IMR-90 (cell line): ENCODE measurements at regions not wholly inside any gene's neighbourhood (a gene's known extent, or its start where the extent isn't known, plus 50 kb on each side); places are given as distances from the start of the nearest gene placed in this dataset.

ENCODE experiments used
- ATAC-seq: fragments of 200-7000 bp; cut with Tn5 transposase; 2 replicates; pipeline ENCODE4 v1.9.1; 2020; ENCODE audit warnings: low read depth, mild to moderate bottlenecking, moderate library complexity
- BruUV-seq: library from RNA; stranded (reverse); fragments of 400-500 nt; replicated peaks from 2 replicates; lab custom pipeline; 2021; lab: Mats Ljungman, UMichigan
- CTCF ChIA-PET: fragments of 300-600 bp; formaldehyde crosslinking; extraction: SDS; loops from one replicate; lab custom pipeline; 2021; ENCODE audit warnings: antibody characterized with exemption; lab: Yijun Ruan, JAX
- POLR2A ChIA-PET: fragments of 300-600 bp; sonication (Branson Sonifier 250); formaldehyde crosslinking; loops from one replicate; lab custom pipeline; 2022; ENCODE audit warnings: antibody characterized with exemption; ENCODE audit not compliant: unreplicated experiment; lab: Charles Lee
- DNase-seq: peaks from one replicate; pipeline ENCODE4 v3.0.0; 2013
- H2AFZ ChIP-seq: replicated peaks from 2 replicates; pipeline ENCODE3; 2013; ENCODE audit warnings: low read length, mild to moderate bottlenecking; ENCODE audit not compliant: poor library complexity
- H2AK5ac ChIP-seq: 2 replicates; pipeline ENCODE4 v1.6.1; 2013; ENCODE audit warnings: low read depth, low read length, inconsistent platforms
- H2AK9ac ChIP-seq: replicated peaks from 2 replicates; pipeline ENCODE3; 2013; ENCODE audit warnings: mild to moderate bottlenecking, low read depth, low read length, moderate library complexity; ENCODE audit not compliant: poor library complexity
- H2BK120ac ChIP-seq: 2 replicates; pipeline ENCODE4 v1.6.1; 2013; ENCODE audit warnings: low read depth, low read length, inconsistent platforms
- H2BK15ac ChIP-seq: 3 replicates; pipeline ENCODE4 v1.6.1; 2013; ENCODE audit warnings: low read depth, low read length, inconsistent platforms
- H2BK20ac ChIP-seq: 2 replicates; pipeline ENCODE4 v1.6.1; 2013; ENCODE audit warnings: low read depth, mild to moderate bottlenecking, inconsistent platforms, low read length, moderate library complexity
- H2BK5ac ChIP-seq: 2 replicates; pipeline ENCODE4 v1.6.1; 2013; ENCODE audit warnings: mild to moderate bottlenecking, low read depth, low read length, inconsistent platforms; ENCODE audit not compliant: poor library complexity, severe bottlenecking
- H3K14ac ChIP-seq: replicated peaks from 2 replicates; pipeline ENCODE4 v1.6.1; 2013; ENCODE audit warnings: low read depth, low read length, inconsistent platforms
- H3K18ac ChIP-seq: 2 replicates; pipeline ENCODE4 v1.6.1; 2013; ENCODE audit warnings: low read depth, low read length, control low read depth
- H3K23ac ChIP-seq: 2 replicates; pipeline ENCODE4 v1.6.1; 2013; ENCODE audit warnings: low read depth, low read length, inconsistent platforms
- H3K27ac ChIP-seq: 2 replicates; pipeline ENCODE4 v1.5.1; 2013; ENCODE audit warnings: mild to moderate bottlenecking, control low read depth, low read length; ENCODE audit not compliant: insufficient read depth
- H3K27me3 ChIP-seq: 2 replicates; pipeline ENCODE4 v1.6.1; 2013; ENCODE audit warnings: low read length; ENCODE audit not compliant: control insufficient read depth, insufficient read depth
- H3K36me3 ChIP-seq: 2 replicates; pipeline ENCODE4 v1.6.1; 2013; ENCODE audit warnings: low read length, mixed read lengths; ENCODE audit not compliant: control insufficient read depth, insufficient read depth
- H3K4ac ChIP-seq: 2 replicates; pipeline ENCODE4 v1.6.1; 2013; ENCODE audit warnings: low read depth, low read length, inconsistent platforms
- H3K4me1 ChIP-seq: 2 replicates; pipeline ENCODE4 v1.6.1; 2013; ENCODE audit warnings: low read length, mixed read lengths; ENCODE audit not compliant: control insufficient read depth, insufficient read depth
- H3K4me2 ChIP-seq: 2 replicates; pipeline ENCODE4 v1.6.1; 2013; ENCODE audit warnings: low read depth, mild to moderate bottlenecking, control low read depth, low read length, moderate library complexity
- H3K4me3 ChIP-seq: 2 replicates; pipeline ENCODE4 v1.5.1; 2013; ENCODE audit warnings: low read depth, mild to moderate bottlenecking, control low read depth, low read length, moderate library complexity; ENCODE audit not compliant: insufficient read depth
- H3K56ac ChIP-seq: 2 replicates; pipeline ENCODE4 v1.6.1; 2013; ENCODE audit warnings: low read length, inconsistent platforms; ENCODE audit not compliant: insufficient read depth; ENCODE audit errors: extremely low read depth
- H3K79me1 ChIP-seq, 2 experiments: 2 replicates each; pipeline ENCODE4 v1.6.1; 2013; ENCODE audit warnings: low read length in 2 of 2, inconsistent platforms in 1 of 2, low read depth in 1 of 2
- H3K9ac ChIP-seq: 2 replicates; pipeline ENCODE4 v1.6.1; 2013; ENCODE audit warnings: low read depth, low read length, control low read depth
- H3K9me1 ChIP-seq: 2 replicates; pipeline ENCODE4 v1.6.1; 2013; ENCODE audit warnings: low read length, inconsistent platforms; ENCODE audit not compliant: insufficient read depth
- H3K9me3 ChIP-seq: 2 replicates; pipeline ENCODE4 v1.6.1; 2013; ENCODE audit warnings: low read length; ENCODE audit not compliant: control insufficient read depth, insufficient read depth
- H4K20me1 ChIP-seq: 2 replicates; pipeline ENCODE4 v1.6.1; 2013; ENCODE audit warnings: low read length, inconsistent platforms; ENCODE audit not compliant: insufficient read depth
- H4K5ac ChIP-seq: 2 replicates; pipeline ENCODE4 v1.6.1; 2013; ENCODE audit warnings: mild to moderate bottlenecking, low read depth, low read length, control low read depth
- H4K8ac ChIP-seq, 2 experiments: 2 replicates each; pipeline ENCODE4 v1.6.1; 2013; ENCODE audit warnings: low read depth in 2 of 2, low read length in 2 of 2, control low read depth in 1 of 2, inconsistent platforms in 1 of 2
- H4K91ac ChIP-seq: 2 replicates; pipeline ENCODE4 v1.6.1; 2013; ENCODE audit warnings: low read depth, low read length, inconsistent platforms; ENCODE audit not compliant: insufficient read depth
- BHLHE40 ChIP-seq: fragments of 150-350 bp; IDR thresholded peaks from 2 replicates; pipeline ENCODE4 v1.6.1; 2016; ENCODE audit warnings: mild to moderate bottlenecking, low read depth, low read length
- CEBPB ChIP-seq: IDR thresholded peaks from 2 replicates; pipeline ENCODE4 v1.6.1; 2012; ENCODE audit warnings: low read depth, low read length, improper control_type of control experiment
- CHD1 ChIP-seq: IDR thresholded peaks from 2 replicates; pipeline ENCODE4 v1.6.1; 2012; ENCODE audit warnings: low read depth, low read length, improper control_type of control experiment
- CTCF ChIP-seq: conservative IDR thresholded peaks from 2 replicates; pipeline ENCODE4 v1.5.1; 2012; ENCODE audit warnings: mild to moderate bottlenecking, low read depth, low read length, improper control_type of control experiment
- ELK1 ChIP-seq: fragments of 150-350 bp; IDR thresholded peaks from 2 replicates; pipeline ENCODE4 v1.6.1; 2016; ENCODE audit warnings: low read depth, mild to moderate bottlenecking, low read length, moderate library complexity, borderline replicate concordance
- FOS ChIP-seq: fragments of 150-350 bp; IDR thresholded peaks from 2 replicates; pipeline ENCODE4 v1.6.1; 2016; ENCODE audit warnings: low read depth, low read length
- MXI1 ChIP-seq: IDR thresholded peaks from 2 replicates; pipeline ENCODE4 v1.6.1; 2012; ENCODE audit warnings: low read depth, mild to moderate bottlenecking, low read length, moderate library complexity, borderline replicate concordance
- NFE2L2 ChIP-seq: fragments of 150-350 bp; IDR thresholded peaks from 2 replicates; pipeline ENCODE4 v1.6.1; 2016; ENCODE audit warnings: low read depth, mild to moderate bottlenecking, low read length
- RAD21 ChIP-seq: IDR thresholded peaks from 2 replicates; pipeline ENCODE4 v1.6.1; 2012; ENCODE audit warnings: low read length, improper control_type of control experiment
- RCOR1 ChIP-seq: IDR thresholded peaks from 2 replicates; pipeline ENCODE4 v1.6.1; 2012; ENCODE audit warnings: mild to moderate bottlenecking, low read length, improper control_type of control experiment; ENCODE audit not compliant: insufficient replicate concordance
- USF2 ChIP-seq: fragments of 150-350 bp; IDR thresholded peaks from 2 replicates; pipeline ENCODE4 v1.6.1; 2017; ENCODE audit warnings: mild to moderate bottlenecking, antibody characterized with exemption, low read length, low read depth
- WGBS, 2 experiments: methylation state at CpG; one replicate each; pipeline versions ENCODE4 v1.1.5 to v1.1.7; 2013; ENCODE audit warnings: missing lambda C conversion rate in 2 of 2; ENCODE audit not compliant: insufficient read length in 1 of 2; ENCODE audit errors: extremely low coverage in 2 of 2; 5-methylcytosine and 5-hydroxymethylcytosine counted together
- dilution Hi-C: fragments of 300-500 bp; cut with HindIII; formaldehyde crosslinking; loops from one replicate; pipeline ENCODE4 v1.14.3; 2018; ENCODE audit warnings: low sequenced_read_pairs; ENCODE audit not compliant: unreplicated experiment
- in situ Hi-C: fragments of 300-500 bp; cut with MboI; formaldehyde crosslinking; loops from 3 replicates; pipeline ENCODE4 v1.14.3; 2019; ENCODE audit warnings: low sequenced_read_pairs, inconsistent platforms, mixed read lengths
- intact Hi-C: fragments of 100-400 bp; cut with micrococcal nuclease; formaldehyde crosslinking; loops from 2 replicates; pipeline ENCODE4 v1.10.0; 2022

- H3K4ac ChIP-seq, result no peak overlapping the region
- H4K20me1 ChIP-seq, result no peaks in the 10 kb centered on the region
- no peak overlapping the region for H3K14ac ChIP-seq
- H3K4me2 ChIP-seq, result no peak overlapping the region
- no peak overlapping the region for H3K4me3 ChIP-seq
- H3K56ac ChIP-seq, result no peak overlapping the region
- H2AK9ac ChIP-seq, result no peak overlapping the region
- no peaks in the 10 kb centered on the region for H3K27me3 ChIP-seq
- H2BK20ac ChIP-seq, result no peak overlapping the region
- TF ChIP-seq USF2 (no peak), CEBPB (no peak), BHLHE40 (no peak), CHD1 (no peak), NFE2L2 (no peak), FOS (no peak), RAD21 (no peak), RCOR1 (no peak), CTCF (no peak), ELK1 (no peak), MXI1 (no peak)
- DNase-seq (no peak), ATAC-seq (no peak)
- in situ Hi-C loops, result no loop called here
- intact Hi-C loops, result no loop called here
- no peak overlapping the region for H2AK5ac ChIP-seq
- no peaks in the 10 kb centered on the region for H3K4me1 ChIP-seq
- dilution Hi-C loops, result no loop called here
- no peak overlapping the region for H4K5ac ChIP-seq
- no peak overlapping the region for H3K27ac ChIP-seq
- no peak overlapping the region for H3K23ac ChIP-seq
- H3K36me3 ChIP-seq, result no peaks in the 10 kb centered on the region
- peaks cover 12% of the 10 kb centered on the region for H3K9me3 ChIP-seq
- H3K9me1 ChIP-seq, result no peaks in the 10 kb centered on the region
- no CpG with 5 or more reads among the region's 2 CpGs for WGBS, 2 experiments
- H2AFZ ChIP-seq, result no peak overlapping the region
- no peaks in the 10 kb centered on the region for H3K79me1 ChIP-seq
- no TSS peak for BruUV-seq
- ChIA-PET CTCF (no interaction called here), POLR2A (no interaction called here)
- no peak overlapping the region for H2BK120ac ChIP-seq
- H2BK5ac ChIP-seq, result no peak overlapping the region
- no peak overlapping the region for H3K9ac ChIP-seq
- H3K18ac ChIP-seq, result no peak overlapping the region
- H4K91ac ChIP-seq, result no peak overlapping the region
- H4K8ac ChIP-seq, result no peak overlapping the region
- H2BK15ac ChIP-seq, result no peak overlapping the region
These were observed 560.6 kb downstream of the PDCD6IP start for GRCh38 chr3:34359064-34359463.
